NCI-H748 (cell line): ENCODE measurements at regions not wholly inside any gene's neighbourhood (a gene's known extent, or its start where the extent isn't known, plus 50 kb on each side); places are given as distances from the start of the nearest gene placed in this dataset.
"Not testable (repeated sequence)": the region's sequence is repeated elsewhere in the genome, so short reads cannot be mapped to it uniquely, and the experiment has no call there.

ENCODE experiments used
- DNase-seq: peaks from one replicate; lab custom pipeline; 2025; ENCODE audit not compliant: unreplicated experiment; lab: John Stamatoyannopoulos, UW

- DNase-seq: no peak
These were observed 133.0 kb upstream of the PRR20G start for GRCh38 chr3:127420829-127421228.

- no peak for DNase-seq
These were observed 132.1 kb upstream of the PRR20G start for GRCh38 chr3:127419641-127420553.

GRCh38 chr3:127419182-127419581 is 131.3 kb upstream of the PRR20G start:
- no peak for DNase-seq

GRCh38 chr3:127418560-127419147 is 130.8 kb upstream of the PRR20G start:
- no peak for DNase-seq

GRCh38 chr3:127417709-127418559 is 130.1 kb upstream of the PRR20G start:
- no peak for DNase-seq

- no peak for DNase-seq
These were observed 126.0 kb upstream of the PRR20G start for GRCh38 chr3:127413871-127414270.

GRCh38 chr3:127413318-127413673 is 125.5 kb upstream of the PRR20G start:
- no peak for DNase-seq

- no peak for DNase-seq
These were observed 124.9 kb upstream of the PRR20G start for GRCh38 chr3:127412578-127413317.

GRCh38 chr3:127411875-127412274 is 124.0 kb upstream of the PRR20G start:
- not testable (repeated sequence) for DNase-seq

- DNase-seq: peak; percentile 11
These were observed 123.4 kb upstream of the PRR20G start for GRCh38 chr3:127411083-127411727.

- DNase-seq: no peak
These were observed 122.8 kb upstream of the PRR20G start for GRCh38 chr3:127410678-127411077.

- DNase-seq: no peak
These were observed 122.3 kb upstream of the PRR20G start for GRCh38 chr3:127410137-127410488.

GRCh38 chr3:127409421-127410136 is 121.7 kb upstream of the PRR20G start:
- no peak for DNase-seq

GRCh38 chr3:127408684-127409420 is 121.0 kb upstream of the PRR20G start:
- DNase-seq: peak; percentile 57

GRCh38 chr3:127408022-127408683 is 120.3 kb upstream of the PRR20G start:
- DNase-seq: no peak

- no peak for DNase-seq
These were observed 119.4 kb upstream of the PRR20G start for GRCh38 chr3:127407026-127407939.

- DNase-seq: no peak
These were observed 118.6 kb upstream of the PRR20G start for GRCh38 chr3:127406309-127407025.
